Caco-2 (cell line): ENCODE measurements at regions not wholly inside any gene's neighbourhood (a gene's known extent, or its start where the extent isn't known, plus 50 kb on each side); places are given as distances from the start of the nearest gene placed in this dataset.

ENCODE experiments used
- BruUV-seq: library from RNA; stranded (reverse); fragments of 400-500 nt; replicated peaks from 2 replicates; lab custom pipeline; 2021; lab: Mats Ljungman, UMichigan
- CTCF ChIA-PET: fragments of 300-600 bp; sonication (Branson Sonifier 250); formaldehyde crosslinking; loops from one replicate; lab custom pipeline; 2022; ENCODE audit warnings: antibody characterized with exemption; lab: Charles Lee
- POLR2A ChIA-PET: fragments of 300-600 bp; sonication (Branson Sonifier 250); formaldehyde crosslinking; loops from one replicate; lab custom pipeline; 2022; ENCODE audit warnings: antibody characterized with exemption; lab: Charles Lee
- DNase-seq, 2 experiments: peaks; one replicate each; pipeline versions ENCODE4 v3.0.0 to v3.0.0-alpha.2; 2020 to 2022
- H3K27me3 ChIP-seq: replicated peaks from 2 replicates; pipeline ENCODE4 v1.6.0; 2011; ENCODE audit warnings: low read length; ENCODE audit not compliant: control insufficient read depth, insufficient read depth
- H3K36me3 ChIP-seq: 2 replicates; pipeline ENCODE4 v1.5.1; 2011; ENCODE audit warnings: low read length; ENCODE audit not compliant: control insufficient read depth, insufficient read depth
- H3K4me1 ChIP-seq: fragments of 250-450 bp; sonication (Bioruptor Pico); 2 replicates; pipeline ENCODE4 v1.5.1; 2020; ENCODE audit warnings: mild to moderate bottlenecking
- H3K4me3 ChIP-seq: 2 replicates; pipeline ENCODE4 v1.5.1; 2011; ENCODE audit warnings: low read depth, mild to moderate bottlenecking, control low read depth, low read length
- H3K9me3 ChIP-seq: fragments of 250-450 bp; sonication (Bioruptor Pico); 2 replicates; pipeline ENCODE4 v1.5.1; 2020; ENCODE audit warnings: mild to moderate bottlenecking, moderate library complexity
- H3K27ac Mint-ChIP-seq: one replicate; pipeline ENCODE4 v1.8.0; 2022; ENCODE audit warnings: mixed read lengths; ENCODE audit not compliant: unreplicated experiment
- H3K27me3 Mint-ChIP-seq: one replicate; pipeline ENCODE4 v1.8.0; 2022; ENCODE audit warnings: mixed read lengths; ENCODE audit not compliant: insufficient read depth, unreplicated experiment
- H3K36me3 Mint-ChIP-seq: one replicate; pipeline ENCODE4 v1.8.0; 2022; ENCODE audit warnings: mild to moderate bottlenecking, mixed read lengths; ENCODE audit not compliant: insufficient read depth, unreplicated experiment
- H3K4me1 Mint-ChIP-seq: one replicate; pipeline ENCODE4 v1.8.0; 2022; ENCODE audit warnings: low read depth, mixed read lengths; ENCODE audit not compliant: unreplicated experiment
- H3K4me3 Mint-ChIP-seq: one replicate; pipeline ENCODE4 v1.8.0; 2022; ENCODE audit warnings: mild to moderate bottlenecking, moderate library complexity, mixed read lengths; ENCODE audit not compliant: unreplicated experiment
- H3K9me3 Mint-ChIP-seq: one replicate; pipeline ENCODE4 v1.8.0; 2022; ENCODE audit warnings: mixed read lengths; ENCODE audit not compliant: unreplicated experiment
- intact Hi-C: fragments of 100-400 bp; cut with micrococcal nuclease; formaldehyde crosslinking; loops from one replicate; pipeline ENCODE4 v1.10.0; 2022; ENCODE audit not compliant: unreplicated experiment
- TF ChIP-seq, protein P1 (sequence below), 2 experiments: fragments of 200-600 bp in 1 of 2; IDR thresholded peaks; 1 replicate in 1 of 2; 2 replicates in 1 of 2; pipeline versions ENCODE4 v1.5.1 to v1.8.0; 2011 to 2022; ENCODE audit warnings: antibody characterized with exemption in 1 of 2, control low read depth in 1 of 2, inconsistent platforms in 1 of 2, low read depth in 1 of 2, low read length in 1 of 2, mild to moderate bottlenecking in 1 of 2, moderate library complexity in 1 of 2; ENCODE audit not compliant: insufficient read depth in 1 of 2, severe bottlenecking in 1 of 2, unreplicated experiment in 1 of 2

GRCh38 chrX:40155589-40156469 is 58.1 kb upstream of the BCOR start:
- intact Hi-C loops: loop anchor here (5.0 kb wide), 1 partner anchor 316 kb away; no protein-coding TSS in a partner anchor
- no peaks in the 10 kb centered on the region for H3K9me3 ChIP-seq
- peak overlapping the region; percentile 41 for H3K4me3 ChIP-seq
- Mint-ChIP-seq H3K27ac (no peak overlapping the region), H3K4me3 (peak overlapping the region; percentile 79), H3K36me3 (peaks cover 4% of the 10 kb centered on the region), H3K4me1 (no peaks in the 10 kb centered on the region), H3K27me3 (no peaks in the 10 kb centered on the region), H3K9me3 (no peaks in the 10 kb centered on the region)
- DNase-seq: no peak
- POLR2A ChIA-PET: no interaction called here
- H3K27me3 ChIP-seq: no peaks in the 10 kb centered on the region
- CTCF ChIA-PET: interaction anchor here (1.6 kb wide), 1 partner anchor 13 kb away, joined by 3 read pairs; no protein-coding TSS in a partner anchor
- TF ChIP-seq, protein P1, sequence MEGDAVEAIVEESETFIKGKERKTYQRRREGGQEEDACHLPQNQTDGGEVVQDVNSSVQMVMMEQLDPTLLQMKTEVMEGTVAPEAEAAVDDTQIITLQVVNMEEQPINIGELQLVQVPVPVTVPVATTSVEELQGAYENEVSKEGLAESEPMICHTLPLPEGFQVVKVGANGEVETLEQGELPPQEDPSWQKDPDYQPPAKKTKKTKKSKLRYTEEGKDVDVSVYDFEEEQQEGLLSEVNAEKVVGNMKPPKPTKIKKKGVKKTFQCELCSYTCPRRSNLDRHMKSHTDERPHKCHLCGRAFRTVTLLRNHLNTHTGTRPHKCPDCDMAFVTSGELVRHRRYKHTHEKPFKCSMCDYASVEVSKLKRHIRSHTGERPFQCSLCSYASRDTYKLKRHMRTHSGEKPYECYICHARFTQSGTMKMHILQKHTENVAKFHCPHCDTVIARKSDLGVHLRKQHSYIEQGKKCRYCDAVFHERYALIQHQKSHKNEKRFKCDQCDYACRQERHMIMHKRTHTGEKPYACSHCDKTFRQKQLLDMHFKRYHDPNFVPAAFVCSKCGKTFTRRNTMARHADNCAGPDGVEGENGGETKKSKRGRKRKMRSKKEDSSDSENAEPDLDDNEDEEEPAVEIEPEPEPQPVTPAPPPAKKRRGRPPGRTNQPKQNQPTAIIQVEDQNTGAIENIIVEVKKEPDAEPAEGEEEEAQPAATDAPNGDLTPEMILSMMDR (IDR thresholded peaks at IDR 0.05; ENCODE audit: insufficient read depth in 1 of 2, low read depth in 1 of 2, low read length in 1 of 2, severe bottlenecking in 1 of 2, unreplicated experiment in 1 of 2): no peak
- 0 out of 2 replicates have a peak, but pooled peaks cover 7% of the 10 kb centered on the region for H3K4me1 ChIP-seq
- H3K36me3 ChIP-seq: no peaks in the 10 kb centered on the region
- BruUV-seq: TSS peak; percentile 40

GRCh38 chrX:40154853-40155588 is 57.3 kb upstream of the BCOR start:
- POLR2A ChIA-PET: no interaction called here
- no peaks in the 10 kb centered on the region for H3K36me3 ChIP-seq
- H3K9me3 ChIP-seq: no peaks in the 10 kb centered on the region
- Mint-ChIP-seq H3K9me3 (no peaks in the 10 kb centered on the region), H3K27me3 (no peaks in the 10 kb centered on the region), H3K4me3 (peak overlapping the region; percentile 79), H3K4me1 (no peaks in the 10 kb centered on the region), H3K36me3 (peaks cover 4% of the 10 kb centered on the region), H3K27ac (no peak overlapping the region)
- TF ChIP-seq, protein P1 (IDR thresholded peaks at IDR 0.05; ENCODE audit: insufficient read depth in 1 of 2, low read depth in 1 of 2, low read length in 1 of 2, severe bottlenecking in 1 of 2, unreplicated experiment in 1 of 2): no peak
- 0 out of 2 replicates have a peak, but pooled peaks cover 7% of the 10 kb centered on the region for H3K4me1 ChIP-seq
- DNase-seq: peak; percentile 71 to 81
- intact Hi-C loops: loop anchor here (1.0 to 5.0 kb wide), 3 partner anchors 46 to 317 kb away; no protein-coding TSS in a partner anchor
- CTCF ChIA-PET: interaction anchor here (0.7 kb wide), 1 partner anchor 152 kb away, joined by 3 read pairs; no protein-coding TSS in a partner anchor
- no peaks in the 10 kb centered on the region for H3K27me3 ChIP-seq
- H3K4me3 ChIP-seq: peak overlapping the region; percentile 41
- no TSS peak for BruUV-seq
